ENCODE measurements at regions not wholly inside any gene's neighbourhood (a gene's known extent, or its start where the extent isn't known, plus 50 kb on each side); places are given as distances from the start of the nearest gene placed in this dataset.

- BruUV-seq (replicated peaks), result no TSS peak
- DNase-seq (ENCODE audit: low spot score), result no peak
- Histone ChIP-seq H3K27ac (ENCODE audit: low read depth, low read length, poor library complexity, severe bottlenecking) (no peak overlapping the region), H4K20me1 (ENCODE audit: insufficient read depth, low read length) (no peaks in the 10 kb centered on the region), H3K4me3 (ENCODE audit: low read depth, low read length, poor library complexity, severe bottlenecking) (no peak overlapping the region), H3K9me2 (ENCODE audit: insufficient read depth, low read length) (no peaks in the 10 kb centered on the region), H3K4me1 (ENCODE audit: insufficient read depth, low read length, poor library complexity, severe bottlenecking) (no peaks in the 10 kb centered on the region), H3K36me3 (ENCODE audit: insufficient read depth, low read length) (no peaks in the 10 kb centered on the region), H3K4me2 (ENCODE audit: low read length) (no peak overlapping the region), H2AFZ (ENCODE audit: low read length) (no peak overlapping the region), H3K79me2 (ENCODE audit: insufficient read depth, low read depth, low read length) (no peaks in the 10 kb centered on the region), H3K9me3 (ENCODE audit: low read length) (no peaks in the 10 kb centered on the region)
- no peak for TF ChIP-seq EZH2phosphoT487 (IDR thresholded peaks at IDR 0.05; ENCODE audit: borderline replicate concordance, low read depth, low read length)
- TF ChIP-seq CTCF (conservative IDR thresholded peaks at IDR 0.05; ENCODE audit: low read length), result no peak
- CTCF ChIA-PET (ENCODE audit: unreplicated experiment), result no interaction called here
- intact Hi-C loops (cut with micrococcal nuclease; ENCODE audit: unreplicated experiment), result no loop called here
- POLR2A ChIA-PET, result no interaction called here
Observed at GRCh38 chr5:99817796-99818195, 717.4 kb upstream of the FAM174A start.

GRCh38 chr5:99814321-99815063, 720.7 kb upstream of the FAM174A start:
- no peak overlapping the region for H3K4me3 ChIP-seq (ENCODE audit: low read depth, low read length, poor library complexity, severe bottlenecking)
- ChIA-PET CTCF (ENCODE audit: unreplicated experiment) (no interaction called here), POLR2A (interaction anchor here (0.6 kb wide), 3 partner anchors 179 to 1849 kb away, joined by 3 to 4 read pairs (median 3); no protein-coding TSS in a partner anchor)
- no peaks in the 10 kb centered on the region for H4K20me1 ChIP-seq (ENCODE audit: insufficient read depth, low read length)
- no peaks in the 10 kb centered on the region for H3K9me2 ChIP-seq (ENCODE audit: insufficient read depth, low read length)
- BruUV-seq (replicated peaks), result no TSS peak
- TF ChIP-seq EZH2phosphoT487 (IDR thresholded peaks at IDR 0.05; ENCODE audit: borderline replicate concordance, low read depth, low read length) (no peak), CTCF (conservative IDR thresholded peaks at IDR 0.05; ENCODE audit: low read length) (no peak)
- H3K4me1 ChIP-seq (ENCODE audit: insufficient read depth, low read length, poor library complexity, severe bottlenecking), result no peaks in the 10 kb centered on the region
- H3K27ac ChIP-seq (ENCODE audit: low read depth, low read length, poor library complexity, severe bottlenecking), result no peak overlapping the region
- H2AFZ ChIP-seq (ENCODE audit: low read length), result no peak overlapping the region
- intact Hi-C loops (cut with micrococcal nuclease; ENCODE audit: unreplicated experiment), result no loop called here
- DNase-seq (ENCODE audit: low spot score), result no peak
- no peaks in the 10 kb centered on the region for H3K9me3 ChIP-seq (ENCODE audit: low read length)
- no peaks in the 10 kb centered on the region for H3K79me2 ChIP-seq (ENCODE audit: insufficient read depth, low read depth, low read length)
- H3K4me2 ChIP-seq (ENCODE audit: low read length), result no peak overlapping the region
- H3K36me3 ChIP-seq (ENCODE audit: insufficient read depth, low read length), result no peaks in the 10 kb centered on the region

- no TSS peak for BruUV-seq (replicated peaks)
- Histone ChIP-seq H3K4me2 (ENCODE audit: low read length) (no peak overlapping the region), H3K36me3 (ENCODE audit: insufficient read depth, low read length) (no peaks in the 10 kb centered on the region), H3K9me3 (ENCODE audit: low read length) (no peaks in the 10 kb centered on the region), H2AFZ (ENCODE audit: low read length) (no peak overlapping the region), H3K27ac (ENCODE audit: low read depth, low read length, poor library complexity, severe bottlenecking) (no peak overlapping the region), H3K4me3 (ENCODE audit: low read depth, low read length, poor library complexity, severe bottlenecking) (no peak overlapping the region), H3K79me2 (ENCODE audit: insufficient read depth, low read depth, low read length) (no peaks in the 10 kb centered on the region), H3K4me1 (ENCODE audit: insufficient read depth, low read length, poor library complexity, severe bottlenecking) (no peaks in the 10 kb centered on the region), H4K20me1 (ENCODE audit: insufficient read depth, low read length) (no peaks in the 10 kb centered on the region), H3K9me2 (ENCODE audit: insufficient read depth, low read length) (no peaks in the 10 kb centered on the region)
- intact Hi-C loops (cut with micrococcal nuclease; ENCODE audit: unreplicated experiment), result no loop called here
- ChIA-PET POLR2A (interaction anchor here (1.1 kb wide), 1 partner anchor 105 kb away, joined by 3 read pairs; no protein-coding TSS in a partner anchor), CTCF (ENCODE audit: unreplicated experiment) (no interaction called here)
- TF ChIP-seq CTCF (conservative IDR thresholded peaks at IDR 0.05; ENCODE audit: low read length), result no peak
- no peak for TF ChIP-seq EZH2phosphoT487 (IDR thresholded peaks at IDR 0.05; ENCODE audit: borderline replicate concordance, low read depth, low read length)
- DNase-seq (ENCODE audit: low spot score), result no peak
Observed at GRCh38 chr5:99808657-99809230, 726.4 kb upstream of the FAM174A start.
